HEK293 (cell line): ENCODE measurements at regions not wholly inside any gene's neighbourhood (a gene's known extent, or its start where the extent isn't known, plus 50 kb on each side); places are given as distances from the start of the nearest gene placed in this dataset.

Experiments used
- ZNF473 ChIP-seq: fragments of 450-650 bp; formaldehyde crosslinking; IDR thresholded peaks from 2 replicates; pipeline ENCODE4 v1.5.1; 2017; ENCODE audit warnings: missing biosample characterization, missing genetic modification characterization
- ZNF510 ChIP-seq: fragments of 450-650 bp; formaldehyde crosslinking; IDR thresholded peaks from 2 replicates; pipeline ENCODE4 v1.5.1; 2018; ENCODE audit warnings: mild to moderate bottlenecking, missing genetic modification characterization, missing biosample characterization; ENCODE audit not compliant: insufficient replicate concordance

- TF ChIP-seq ZNF510 (no peak), ZNF473 (no peak)
These were observed 243.2 kb downstream of the ANKRD60 start for GRCh38 chr20:57985278-57985677.
